OCI-LY1 (cell line): ENCODE measurements at regions not wholly inside any gene's neighbourhood (a gene's known extent, or its start where the extent isn't known, plus 50 kb on each side); places are given as distances from the start of the nearest gene placed in this dataset.

ENCODE experiments used
- H2AFZ ChIP-seq: fragments of 200-600 bp; sonication (generic), shearing (Covaris generic); 2 replicates; pipeline ENCODE4 v1.6.0; 2014; ENCODE audit warnings: antibody characterized with exemption, mild to moderate bottlenecking, low read length
- H3F3A ChIP-seq: fragments of 200-600 bp; sonication (generic), shearing (Covaris generic); 2 replicates; pipeline ENCODE4 v1.6.0; 2014; ENCODE audit warnings: mild to moderate bottlenecking, antibody characterized with exemption, low read length, moderate library complexity; ENCODE audit not compliant: insufficient read depth
- H3K27ac ChIP-seq: fragments of 200-600 bp; sonication (generic); 2 replicates; pipeline ENCODE4 v1.5.1; 2014; ENCODE audit warnings: low read length, mixed run types, mild to moderate bottlenecking, low read depth; ENCODE audit not compliant: poor library complexity, severe bottlenecking
- H3K27me3 ChIP-seq: fragments of 200-600 bp; sonication (generic); 2 replicates; pipeline ENCODE4 v1.6.0; 2014; ENCODE audit warnings: antibody characterized with exemption, mild to moderate bottlenecking, low read length, moderate library complexity; ENCODE audit not compliant: insufficient read depth
- H3K36me3 ChIP-seq: fragments of 200-600 bp; sonication (generic); 2 replicates; pipeline ENCODE4 v1.6.1; 2014; ENCODE audit warnings: mild to moderate bottlenecking, antibody characterized with exemption, low read length, moderate library complexity, mixed read lengths; ENCODE audit not compliant: insufficient read depth
- H3K4me1 ChIP-seq: fragments of 200-600 bp; sonication (generic); 2 replicates; pipeline ENCODE4 v1.5.1; 2014; ENCODE audit warnings: mild to moderate bottlenecking, low read length, moderate library complexity; ENCODE audit not compliant: insufficient read depth, severe bottlenecking
- H3K4me2 ChIP-seq: fragments of 200-600 bp; sonication (generic), shearing (Covaris generic); 2 replicates; pipeline ENCODE4 v1.6.1; 2014; ENCODE audit warnings: low read length
- H3K4me3 ChIP-seq: fragments of 200-600 bp; sonication (generic); 2 replicates; pipeline ENCODE4 v1.5.1; 2014; ENCODE audit warnings: low read length, low read depth, mild to moderate bottlenecking, mixed read lengths; ENCODE audit not compliant: poor library complexity, severe bottlenecking
- H3K79me2 ChIP-seq: fragments of 200-600 bp; shearing (Covaris generic); 2 replicates; pipeline ENCODE4 v1.6.1; 2016; ENCODE audit warnings: mixed run types, low read length, mixed read lengths; ENCODE audit not compliant: insufficient read depth
- H3K9ac ChIP-seq: fragments of 200-600 bp; sonication (generic), shearing (Covaris generic); 2 replicates; pipeline ENCODE4 v1.6.1; 2014; ENCODE audit warnings: mild to moderate bottlenecking, low read length, mixed read lengths
- H3K9me2 ChIP-seq: fragments of 200-600 bp; sonication (generic), shearing (Covaris generic); 2 replicates; pipeline ENCODE4 v1.6.1; 2014; ENCODE audit warnings: low read depth, mild to moderate bottlenecking, low read length, mixed read lengths
- H3K9me3 ChIP-seq: fragments of 200-600 bp; shearing (Covaris generic); 2 replicates; pipeline ENCODE4 v1.6.1; 2014; ENCODE audit warnings: low read length, mixed read lengths
- H4K20me1 ChIP-seq: fragments of 200-600 bp; sonication (generic), shearing (Covaris generic); 2 replicates; pipeline ENCODE4 v1.6.0; 2016; ENCODE audit warnings: mild to moderate bottlenecking, low read length; ENCODE audit not compliant: insufficient read depth
- CTCF ChIP-seq: fragments of 200-600 bp; sonication (generic), shearing (Covaris generic); IDR thresholded peaks from 2 replicates; pipeline ENCODE4 v1.5.1; 2017; ENCODE audit warnings: mild to moderate bottlenecking, antibody characterized with exemption, low read length, moderate library complexity, mixed read lengths
- EZH2 ChIP-seq: fragments of 200-600 bp; sonication (generic), shearing (Covaris generic); IDR thresholded peaks from 2 replicates; pipeline ENCODE4 v1.8.0; 2017; ENCODE audit warnings: borderline replicate concordance, mixed run types, mild to moderate bottlenecking, antibody characterized with exemption, low read length, moderate library complexity, mixed read lengths

GRCh38 chr18:53800171-53800570 is 424.3 kb downstream of the MBD2 start:
- no peak overlapping the region for H3K4me3 ChIP-seq
- H4K20me1 ChIP-seq = no peaks in the 10 kb centered on the region
- H3K9me2 ChIP-seq = no peaks in the 10 kb centered on the region
- H2AFZ ChIP-seq = no peak overlapping the region
- no peaks in the 10 kb centered on the region for H3K27me3 ChIP-seq
- no peaks in the 10 kb centered on the region for H3K4me1 ChIP-seq
- no peaks in the 10 kb centered on the region for H3K79me2 ChIP-seq
- H3K36me3 ChIP-seq = no peaks in the 10 kb centered on the region
- H3K9me3 ChIP-seq = no peaks in the 10 kb centered on the region
- no peak overlapping the region for H3K27ac ChIP-seq
- TF ChIP-seq CTCF (no peak), EZH2 (no peak)
- no peak overlapping the region for H3K9ac ChIP-seq
- no peaks in the 10 kb centered on the region for H3F3A ChIP-seq
- no peak overlapping the region for H3K4me2 ChIP-seq

GRCh38 chr18:53799134-53799533 is 425.3 kb downstream of the MBD2 start:
- Histone ChIP-seq H3K79me2 (no peaks in the 10 kb centered on the region), H3K27ac (no peak overlapping the region), H3K36me3 (no peaks in the 10 kb centered on the region), H2AFZ (no peak overlapping the region), H3K4me3 (no peak overlapping the region), H3K4me2 (no peak overlapping the region), H3F3A (no peaks in the 10 kb centered on the region), H3K9me3 (no peaks in the 10 kb centered on the region), H3K4me1 (no peaks in the 10 kb centered on the region), H3K9ac (no peak overlapping the region), H4K20me1 (no peaks in the 10 kb centered on the region), H3K9me2 (no peaks in the 10 kb centered on the region), H3K27me3 (no peaks in the 10 kb centered on the region)
- TF ChIP-seq EZH2 (no peak), CTCF (no peak)

- H3K36me3 ChIP-seq = no peaks in the 10 kb centered on the region
- H3K4me3 ChIP-seq = no peak overlapping the region
- H3K9me3 ChIP-seq = no peaks in the 10 kb centered on the region
- TF ChIP-seq CTCF (no peak), EZH2 (no peak)
- no peaks in the 10 kb centered on the region for H3K27me3 ChIP-seq
- no peaks in the 10 kb centered on the region for H4K20me1 ChIP-seq
- H2AFZ ChIP-seq = no peak overlapping the region
- no peaks in the 10 kb centered on the region for H3F3A ChIP-seq
- H3K79me2 ChIP-seq = no peaks in the 10 kb centered on the region
- H3K27ac ChIP-seq = no peak overlapping the region
- H3K4me2 ChIP-seq = no peak overlapping the region
- no peaks in the 10 kb centered on the region for H3K9me2 ChIP-seq
- no peak overlapping the region for H3K9ac ChIP-seq
- no peaks in the 10 kb centered on the region for H3K4me1 ChIP-seq
These were observed 426.0 kb downstream of the MBD2 start for GRCh38 chr18:53798516-53798915.
